PC-9 (cell line): ENCODE measurements at regions not wholly inside any gene's neighbourhood (a gene's known extent, or its start where the extent isn't known, plus 50 kb on each side); places are given as distances from the start of the nearest gene placed in this dataset.

ENCODE experiments used
- CTCF ChIP-seq: fragments of 200-600 bp; sonication (generic); conservative IDR thresholded peaks from 2 replicates; pipeline ENCODE4 v1.6.1; 2017; ENCODE audit warnings: mixed run types, antibody characterized with exemption, mild to moderate bottlenecking, moderate library complexity
- EZH2 ChIP-seq: fragments of 200-600 bp; sonication (generic); IDR thresholded peaks from 2 replicates; pipeline ENCODE4 v1.8.0; 2017; ENCODE audit warnings: antibody characterized with exemption, low read depth

- TF ChIP-seq CTCF = no peak
- no peak for TF ChIP-seq EZH2
Observed at GRCh38 chr7:84532196-84532595, 337.6 kb upstream of the SEMA3A start.
